ENCODE measurements at regions not wholly inside any gene's neighbourhood (a gene's known extent, or its start where the extent isn't known, plus 50 kb on each side); places are given as distances from the start of the nearest gene placed in this dataset.

DNA sequence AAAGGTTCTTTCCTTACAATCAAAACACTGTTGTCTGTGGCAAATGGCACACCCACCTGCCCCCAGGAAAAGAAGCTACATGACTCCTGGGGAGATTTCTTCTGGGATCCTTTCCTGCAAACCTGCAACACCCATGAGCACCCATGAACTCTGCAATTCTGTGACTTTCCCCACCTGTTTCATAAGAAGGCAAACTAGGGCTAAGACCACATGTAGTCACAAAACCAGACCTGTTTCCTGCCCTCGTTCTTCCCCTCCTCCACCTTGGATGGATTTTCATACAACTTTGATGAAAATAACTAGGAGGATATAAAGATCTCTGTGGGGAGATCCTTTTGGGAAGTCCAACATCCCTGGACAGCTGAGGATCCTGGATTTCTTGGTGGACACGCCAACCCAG, 1084.7 kb downstream of the BCL11B start:
- intact Hi-C loops (cut with micrococcal nuclease): no loop called here
- Histone ChIP-seq H3K9ac (replicated peaks; ENCODE audit: extremely low read depth, insufficient read depth, low read length) (no peak overlapping the region), H3K36me3 (ENCODE audit: control insufficient read depth in 2 of 2, extremely low read depth in 1 of 2, insufficient read depth in 2 of 2, low read length in 2 of 2) (no peaks in the 10 kb centered on the region), H3K27me3 (ENCODE audit: control insufficient read depth in 2 of 2, insufficient read depth in 2 of 2, low read length in 2 of 2) (no peaks in the 10 kb centered on the region), H3K4me3 (replicated peaks in 1 of 3; ENCODE audit: insufficient read depth in 1 of 3, low read depth in 1 of 3, low read length in 3 of 3) (no peak overlapping the region), H3K4me1 (ENCODE audit: control insufficient read depth, extremely low read depth, insufficient read depth, low read length) (no peaks in the 10 kb centered on the region), H3K9me1 (replicated peaks; ENCODE audit: control insufficient read depth, extremely low read depth, insufficient read depth, low read length) (no peaks in the 10 kb centered on the region), H4K20me1 (replicated peaks; ENCODE audit: control insufficient read depth, extremely low read depth, insufficient read depth, low read length) (no peaks in the 10 kb centered on the region), H3K4me2 (ENCODE audit: insufficient read depth, low read length) (no peak overlapping the region), H3K27ac (ENCODE audit: insufficient read depth, low read depth, low read length) (no peak overlapping the region), H2AFZ (ENCODE audit: low read depth, low read length) (no peak overlapping the region), H3K9me3 (replicated peaks; ENCODE audit: control insufficient read depth, insufficient read depth, low read length) (peaks cover 9% of the 10 kb centered on the region), H3K79me2 (ENCODE audit: control insufficient read depth, insufficient read depth, low read length) (no peaks in the 10 kb centered on the region)
- FAIRE-seq: no peak
- no peak for TF ChIP-seq EZH2 (IDR thresholded peaks at IDR 0.05; ENCODE audit: borderline replicate concordance, low read depth, low read length, severe bottlenecking)
- no peak for TF ChIP-seq GATA2 (IDR thresholded peaks at IDR 0.05; ENCODE audit: insufficient read depth, insufficient read length, low read depth, low read length)
- no peak for TF ChIP-seq POLR2AphosphoS5 (IDR thresholded peaks at IDR 0.05; ENCODE audit: insufficient read depth, low read depth, low read length)
- no peak for TF ChIP-seq MYC (IDR thresholded peaks at IDR 0.05; ENCODE audit: low read depth, low read length)
- POLR2A ChIA-PET: no interaction called here
- no peak for DNase-seq (ENCODE audit: low read depth, low spot score)
- CTCF ChIA-PET: no interaction called here
- BruUV-seq (replicated peaks): no TSS peak
- dilution Hi-C loops (cut with MboI; ENCODE audit: extremely low pct_ligation_motif_present, low sequenced_read_pairs): no loop called here

DNA sequence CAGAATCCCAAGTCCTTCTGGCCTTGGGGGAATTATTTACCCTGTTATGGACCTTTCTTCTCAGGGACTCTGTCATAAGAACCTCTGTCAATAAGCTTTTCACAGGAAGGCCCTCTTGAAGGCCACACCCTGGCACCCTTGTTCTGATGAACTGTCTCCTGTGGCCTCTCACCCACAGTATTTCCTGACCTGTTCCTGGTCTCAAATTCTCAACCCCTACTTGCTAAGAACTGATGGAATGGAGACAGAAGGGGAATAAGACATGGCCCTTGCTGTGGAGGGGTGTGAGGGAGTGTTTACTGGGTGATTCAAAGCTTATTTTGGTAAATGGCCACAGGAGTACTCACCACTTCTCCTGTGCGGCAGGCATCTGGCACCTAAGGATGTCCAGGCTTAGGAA, 1082.9 kb downstream of the BCL11B start:
- Histone ChIP-seq H3K79me2 (ENCODE audit: control insufficient read depth, insufficient read depth, low read length) (no peaks in the 10 kb centered on the region), H4K20me1 (replicated peaks; ENCODE audit: control insufficient read depth, extremely low read depth, insufficient read depth, low read length) (no peaks in the 10 kb centered on the region), H3K9ac (replicated peaks; ENCODE audit: extremely low read depth, insufficient read depth, low read length) (no peak overlapping the region), H3K27me3 (ENCODE audit: control insufficient read depth in 2 of 2, insufficient read depth in 2 of 2, low read length in 2 of 2) (no peaks in the 10 kb centered on the region), H3K36me3 (ENCODE audit: control insufficient read depth in 2 of 2, extremely low read depth in 1 of 2, insufficient read depth in 2 of 2, low read length in 2 of 2) (no peaks in the 10 kb centered on the region), H3K27ac (ENCODE audit: insufficient read depth, low read depth, low read length) (no peak overlapping the region), H3K4me1 (ENCODE audit: control insufficient read depth, extremely low read depth, insufficient read depth, low read length) (no peaks in the 10 kb centered on the region), H3K4me2 (ENCODE audit: insufficient read depth, low read length) (no peak overlapping the region), H3K9me1 (replicated peaks; ENCODE audit: control insufficient read depth, extremely low read depth, insufficient read depth, low read length) (no peaks in the 10 kb centered on the region), H3K4me3 (replicated peaks in 1 of 3; ENCODE audit: insufficient read depth in 1 of 3, low read depth in 1 of 3, low read length in 3 of 3) (no peak overlapping the region), H2AFZ (ENCODE audit: low read depth, low read length) (no peak overlapping the region), H3K9me3 (replicated peaks; ENCODE audit: control insufficient read depth, insufficient read depth, low read length) (peaks cover 9% of the 10 kb centered on the region)
- intact Hi-C loops (cut with micrococcal nuclease): no loop called here
- CTCF ChIA-PET: no interaction called here
- DNase-seq (ENCODE audit: low read depth, low spot score) (no peak), FAIRE-seq (no peak)
- TF ChIP-seq POLR2A (IDR thresholded peaks at IDR 0.05; ENCODE audit: low read depth, low read length): no peak
- no peak for TF ChIP-seq MYC (IDR thresholded peaks at IDR 0.05; ENCODE audit: low read depth, low read length)
- TF ChIP-seq JUN (IDR thresholded peaks at IDR 0.05; ENCODE audit: borderline replicate concordance, insufficient read depth, insufficient read length, low read depth): no peak
- no peak for TF ChIP-seq GATA2 (IDR thresholded peaks at IDR 0.05; ENCODE audit: insufficient read depth, insufficient read length, low read depth, low read length)
- TF ChIP-seq POLR2AphosphoS5 (IDR thresholded peaks at IDR 0.05; ENCODE audit: insufficient read depth, low read depth, low read length): no peak
- TF ChIP-seq, protein P1, sequence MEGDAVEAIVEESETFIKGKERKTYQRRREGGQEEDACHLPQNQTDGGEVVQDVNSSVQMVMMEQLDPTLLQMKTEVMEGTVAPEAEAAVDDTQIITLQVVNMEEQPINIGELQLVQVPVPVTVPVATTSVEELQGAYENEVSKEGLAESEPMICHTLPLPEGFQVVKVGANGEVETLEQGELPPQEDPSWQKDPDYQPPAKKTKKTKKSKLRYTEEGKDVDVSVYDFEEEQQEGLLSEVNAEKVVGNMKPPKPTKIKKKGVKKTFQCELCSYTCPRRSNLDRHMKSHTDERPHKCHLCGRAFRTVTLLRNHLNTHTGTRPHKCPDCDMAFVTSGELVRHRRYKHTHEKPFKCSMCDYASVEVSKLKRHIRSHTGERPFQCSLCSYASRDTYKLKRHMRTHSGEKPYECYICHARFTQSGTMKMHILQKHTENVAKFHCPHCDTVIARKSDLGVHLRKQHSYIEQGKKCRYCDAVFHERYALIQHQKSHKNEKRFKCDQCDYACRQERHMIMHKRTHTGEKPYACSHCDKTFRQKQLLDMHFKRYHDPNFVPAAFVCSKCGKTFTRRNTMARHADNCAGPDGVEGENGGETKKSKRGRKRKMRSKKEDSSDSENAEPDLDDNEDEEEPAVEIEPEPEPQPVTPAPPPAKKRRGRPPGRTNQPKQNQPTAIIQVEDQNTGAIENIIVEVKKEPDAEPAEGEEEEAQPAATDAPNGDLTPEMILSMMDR (IDR thresholded peaks at IDR 0.05; ENCODE audit: extremely low read depth in 1 of 2, insufficient read depth in 1 of 2, low read depth in 1 of 2, low read length in 2 of 2): no peak
- TF ChIP-seq MAX (IDR thresholded peaks at IDR 0.05; ENCODE audit: insufficient read depth, insufficient read length): no peak
- no peak for TF ChIP-seq FOS (IDR thresholded peaks at IDR 0.05; ENCODE audit: borderline replicate concordance, insufficient read depth, low read length)
- no peak for TF ChIP-seq EZH2 (IDR thresholded peaks at IDR 0.05; ENCODE audit: borderline replicate concordance, low read depth, low read length, severe bottlenecking)
- POLR2A ChIA-PET: no interaction called here
- no TSS peak for BruUV-seq (replicated peaks)
- dilution Hi-C loops (cut with MboI; ENCODE audit: extremely low pct_ligation_motif_present, low sequenced_read_pairs): no loop called here
